Cerebellar cortex (tissue), 1 donor: ENCODE measurements at regions not wholly inside any gene's neighbourhood (a gene's known extent, or its start where the extent isn't known, plus 50 kb on each side); places are given as distances from the start of the nearest gene placed in this dataset.
A peak's percentile ranks its signal among the peaks of the same experiment; 100 is the strongest.
"Not testable (repeated sequence)": the region's sequence is repeated elsewhere in the genome, so short reads cannot be mapped to it uniquely, and the experiment has no call there.

Experiments used
- DNase-seq: peaks from one replicate; pipeline ENCODE4 v3.0.0-alpha.2; 2015; ENCODE audit warnings: low spot score

DNA sequence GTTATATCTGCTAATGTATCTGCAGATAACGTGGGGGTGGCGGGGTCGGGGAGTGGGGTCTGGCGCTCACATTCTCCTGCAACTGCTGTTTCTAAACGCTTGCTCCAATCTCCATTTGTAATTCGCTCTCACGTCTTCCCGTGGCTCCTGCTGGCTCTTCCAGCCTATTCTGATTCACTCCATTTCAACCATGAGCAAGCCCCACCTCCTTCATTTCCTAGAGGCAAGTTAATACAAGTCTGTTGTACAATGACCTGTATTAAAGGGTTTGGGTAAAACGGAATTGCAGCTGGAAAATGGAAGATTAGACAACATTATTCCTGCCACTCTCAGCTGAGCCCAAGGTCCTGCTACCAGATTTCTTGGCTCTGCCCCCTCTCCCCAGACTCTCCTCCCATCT lies 132.3 kb downstream of the CSNK2A3 start:
- DNase-seq, result no peak

DNA sequence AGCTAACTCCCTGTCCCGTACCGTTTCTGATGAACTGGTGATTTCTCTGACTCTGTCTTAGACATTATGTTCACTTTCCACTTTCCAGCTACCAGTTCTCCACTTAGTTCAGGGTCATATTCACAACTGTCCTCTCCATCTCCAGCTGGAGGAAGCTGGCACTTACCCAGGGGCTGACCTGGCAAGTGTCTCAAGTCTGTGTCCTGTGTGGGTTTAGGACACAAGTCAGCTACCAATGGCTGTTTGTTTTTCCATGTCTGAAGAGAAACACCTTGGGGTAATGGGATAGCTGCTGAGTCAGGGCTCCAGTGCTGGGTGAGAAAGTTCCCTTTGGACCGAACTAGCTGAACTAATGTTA lies 134.4 kb downstream of the CSNK2A3 start:
- DNase-seq, result no peak

GRCh38 chr11:11217929-11218628 lies 135.0 kb downstream of the CSNK2A3 start:
- DNase-seq, result no peak

DNA sequence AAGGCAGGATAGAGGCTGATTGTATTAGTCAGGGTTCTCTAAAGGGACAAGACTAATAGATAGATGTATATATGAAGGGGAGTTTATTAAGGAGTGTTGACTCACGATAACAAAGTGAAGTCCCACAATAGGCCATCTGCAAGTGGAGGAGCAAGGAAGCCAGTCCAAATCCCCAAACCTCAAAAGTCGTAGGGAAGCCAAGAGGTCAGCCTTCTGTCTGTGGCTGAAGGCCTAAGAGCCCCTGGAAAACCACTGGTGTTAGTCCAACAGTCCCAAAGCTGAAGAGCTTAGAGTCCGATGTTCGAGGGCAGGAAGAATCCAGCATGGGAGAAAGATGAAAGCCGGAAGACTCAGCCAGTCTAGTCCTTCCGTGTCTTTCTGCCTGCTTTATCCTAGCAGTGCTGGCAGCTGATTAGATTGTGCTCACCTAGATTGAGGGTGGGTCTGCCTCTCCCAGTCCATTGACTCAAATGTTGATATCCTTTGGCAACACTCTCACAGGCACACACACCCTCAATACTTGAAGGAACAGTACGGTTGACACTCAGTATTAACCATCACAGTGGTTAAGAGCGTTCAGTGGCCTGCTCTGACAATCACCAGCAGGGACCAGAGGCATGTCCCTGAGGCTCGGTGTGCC lies 135.6 kb downstream of the CSNK2A3 start:
- no peak for DNase-seq

GRCh38 chr11:11215944-11216343 lies 137.1 kb downstream of the CSNK2A3 start:
- DNase-seq, result no peak

- DNase-seq, result no peak
Observed at GRCh38 chr11:11215058-11215815, 137.8 kb downstream of the CSNK2A3 start.

- DNase-seq, result peak; percentile 70
Observed at GRCh38 chr11:11213117-11213516, 139.9 kb downstream of the CSNK2A3 start.

DNA sequence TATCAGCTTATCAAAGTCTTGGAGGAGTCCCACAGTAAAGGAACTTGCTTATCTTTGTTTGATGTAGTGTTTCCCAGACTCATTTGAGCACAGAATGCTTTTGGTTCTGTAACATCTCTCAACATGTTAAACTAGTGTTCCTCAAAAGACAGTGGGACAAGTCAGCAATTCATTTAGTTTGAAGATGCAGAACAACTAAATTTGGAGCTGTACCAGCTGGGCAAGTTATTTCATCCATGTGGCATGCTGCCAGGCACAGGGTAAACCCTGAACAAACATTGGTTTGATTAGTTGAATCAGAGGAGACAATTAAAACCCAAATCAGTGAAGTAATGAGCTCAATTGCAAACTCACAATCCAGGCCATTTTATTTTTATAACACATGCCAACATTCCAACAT lies 141.2 kb downstream of the CSNK2A3 start:
- no peak for DNase-seq

DNA sequence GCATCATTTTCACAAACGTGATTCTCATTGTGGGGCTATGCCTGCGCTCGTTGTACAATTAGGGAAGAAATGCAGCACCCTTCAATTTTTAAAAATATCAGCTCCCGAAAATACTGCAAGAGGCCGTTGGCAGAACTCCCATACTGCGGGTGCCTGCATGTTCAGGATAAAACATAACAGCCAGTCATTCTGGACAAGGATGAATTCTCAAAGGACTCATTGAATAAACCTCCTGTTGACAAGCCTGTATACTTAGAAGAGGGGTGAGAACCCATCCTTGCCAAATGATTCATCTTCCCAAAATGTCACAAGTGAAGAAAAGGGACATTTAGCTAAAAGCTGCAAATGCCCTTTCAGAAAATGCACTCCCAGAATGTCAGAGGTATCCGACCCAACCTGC lies 141.9 kb downstream of the CSNK2A3 start:
- peak; percentile 31 for DNase-seq

GRCh38 chr11:11210446-11210845 lies 142.6 kb downstream of the CSNK2A3 start:
- DNase-seq, result no peak

GRCh38 chr11:11209967-11210366 lies 143.1 kb downstream of the CSNK2A3 start:
- no peak for DNase-seq

DNA sequence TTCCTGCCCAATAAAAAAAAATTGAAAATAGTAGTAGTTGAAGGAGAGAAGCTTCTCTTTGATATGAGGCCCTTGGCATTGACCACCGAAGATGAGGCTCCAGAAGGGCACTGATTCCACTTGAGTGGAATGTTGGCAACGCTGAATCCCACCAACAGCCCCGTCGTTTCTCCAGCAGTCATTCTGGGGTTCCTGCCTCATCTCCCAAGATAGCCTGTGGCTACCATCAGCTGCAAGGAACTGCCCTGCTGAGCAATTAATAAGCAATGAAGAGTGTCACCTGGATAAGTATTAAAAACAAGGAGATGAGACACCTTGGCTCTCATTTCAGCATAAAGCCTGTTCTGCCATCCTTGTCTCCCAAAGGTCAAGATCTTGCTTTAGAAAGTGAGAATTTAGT lies 144.1 kb downstream of the CSNK2A3 start:
- DNase-seq, result no peak

DNA sequence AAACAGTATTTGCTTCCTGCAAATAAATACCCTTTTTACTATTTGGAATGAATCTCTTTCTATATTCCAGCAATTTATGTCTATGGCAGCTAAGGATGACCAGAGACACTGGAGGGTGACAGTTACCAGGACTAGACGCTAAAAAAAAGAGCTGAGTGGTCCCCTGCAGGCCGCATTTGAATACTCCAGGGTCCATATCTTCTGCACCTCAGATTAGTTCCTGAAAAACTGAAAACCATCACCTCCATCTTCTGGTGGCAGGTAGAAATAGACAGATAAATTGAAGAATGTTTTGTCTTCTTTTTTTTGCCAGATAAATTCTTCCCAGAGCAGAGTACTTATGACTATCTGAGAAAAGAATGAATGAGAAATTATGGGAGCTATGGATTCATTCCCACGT lies 145.6 kb downstream of the CSNK2A3 start:
- DNase-seq, result no peak

GRCh38 chr11:11206484-11206883 lies 146.6 kb downstream of the CSNK2A3 start:
- DNase-seq, result no peak

DNA sequence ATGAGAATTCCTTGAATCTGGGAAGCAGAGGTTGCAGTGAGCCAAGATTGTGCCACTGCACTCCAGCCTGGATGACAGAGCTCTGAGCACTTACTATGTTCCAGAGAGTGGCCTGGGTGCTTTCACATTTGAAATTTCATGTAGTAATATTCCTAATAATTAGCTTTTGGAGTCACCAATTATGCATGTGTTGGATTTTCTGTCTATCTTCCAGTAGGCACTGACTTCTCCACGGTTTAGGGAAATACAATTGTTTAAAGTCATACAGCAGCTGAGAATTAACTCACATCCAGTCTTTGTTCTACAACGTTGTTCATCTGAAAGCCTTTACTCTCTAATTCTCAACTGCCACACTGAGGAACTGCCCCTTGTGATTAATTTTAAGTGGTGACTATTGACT lies 150.2 kb downstream of the CSNK2A3 start:
- no peak for DNase-seq

DNA sequence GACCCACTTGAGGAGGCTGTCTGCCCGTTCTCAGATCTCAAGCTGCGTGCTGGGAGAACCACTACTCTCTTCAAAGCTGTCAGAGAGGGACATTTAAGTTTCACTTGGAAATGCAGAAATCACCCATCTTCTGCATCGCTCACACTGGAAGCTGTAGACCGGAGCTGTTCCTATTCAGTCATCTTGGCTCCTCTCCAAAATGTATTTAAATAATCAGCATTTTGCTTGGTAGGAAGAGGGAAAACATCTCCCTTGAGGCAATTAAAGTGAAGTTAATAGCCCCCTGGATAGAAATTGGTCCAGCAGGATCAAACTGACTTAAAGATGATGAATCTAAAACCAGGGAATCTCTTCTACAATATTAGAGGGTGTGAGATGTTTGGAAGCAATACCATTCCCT lies 151.7 kb downstream of the CSNK2A3 start:
- DNase-seq, result not testable (repeated sequence)

DNA sequence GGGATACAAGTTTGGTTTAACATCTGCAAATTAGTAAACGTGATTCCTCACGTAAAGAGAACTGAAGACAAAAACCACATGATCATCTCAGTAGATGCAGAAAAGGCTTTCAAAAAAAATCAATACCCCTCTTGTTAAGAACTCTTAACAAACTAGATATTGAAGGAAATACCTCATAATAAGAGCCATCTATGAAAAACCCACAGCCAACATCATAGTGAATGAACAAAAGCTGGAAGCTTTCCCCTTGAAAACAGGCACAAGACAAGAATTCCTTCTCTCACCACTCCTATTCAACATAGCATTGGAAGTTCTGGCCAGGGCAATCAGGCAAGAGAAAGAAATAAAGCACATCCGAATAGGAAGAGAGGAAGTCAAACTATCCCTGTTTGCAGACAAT lies 160.5 kb downstream of the CSNK2A3 start:
- DNase-seq, result no peak

- no peak for DNase-seq
Observed at GRCh38 chr11:11189506-11189905, 163.5 kb downstream of the CSNK2A3 start.

DNA sequence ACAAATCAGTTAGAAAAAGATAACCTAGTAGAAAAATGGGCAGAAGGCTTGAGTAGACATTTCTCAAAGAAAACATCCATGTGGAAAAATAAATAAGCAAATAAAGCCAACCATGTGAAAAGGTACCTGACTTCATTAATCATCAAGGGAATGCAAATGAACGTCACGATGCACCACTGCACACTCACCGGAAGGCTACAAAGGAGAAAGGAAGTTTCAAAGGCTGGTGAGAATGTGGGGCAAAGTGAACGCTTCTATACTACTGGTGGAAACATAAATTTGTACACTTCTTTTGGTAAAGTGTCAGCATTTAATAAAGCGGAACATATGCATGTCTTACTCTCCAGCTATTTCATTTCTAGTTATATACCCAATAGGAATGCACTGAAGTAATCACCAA lies 166.8 kb downstream of the CSNK2A3 start:
- no peak for DNase-seq

- no peak for DNase-seq
Observed at GRCh38 chr11:11182261-11182660, 170.8 kb downstream of the CSNK2A3 start.

- DNase-seq, result no peak
Observed at GRCh38 chr11:11178671-11179638, 174.1 kb downstream of the CSNK2A3 start.

GRCh38 chr11:11177156-11177808 lies 175.8 kb downstream of the CSNK2A3 start:
- no peak for DNase-seq
